ENCODE measurements at regions not wholly inside any gene's neighbourhood (a gene's known extent, or its start where the extent isn't known, plus 50 kb on each side); places are given as distances from the start of the nearest gene placed in this dataset.
A peak's percentile ranks its signal among the peaks of the same experiment; 100 is the strongest.

DNA sequence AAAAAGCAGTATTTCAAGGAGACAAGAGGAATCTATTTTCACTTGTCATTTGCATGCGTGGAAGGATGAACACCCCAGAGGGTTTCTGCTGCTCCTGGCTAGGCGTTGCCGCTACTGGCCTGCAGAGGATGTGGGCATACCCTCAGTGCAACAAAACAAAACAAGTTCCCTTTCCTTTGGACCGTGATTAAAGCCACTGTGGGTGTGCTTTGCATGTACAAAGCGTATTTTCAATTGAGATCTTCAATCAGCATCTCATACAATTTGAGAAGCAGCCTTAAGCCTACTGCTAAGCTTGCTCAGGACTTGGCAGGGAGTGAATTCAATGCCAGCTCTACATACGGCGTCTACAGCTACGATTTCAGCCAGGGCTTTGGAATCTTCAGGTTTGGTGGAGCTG lies 298.4 kb downstream of the LPIN1 start:
- FAIRE-seq (peak; percentile 93), DNase-seq (ENCODE audit: insufficient read length, low spot score) (no peak)
- TF ChIP-seq POLR2A (IDR thresholded peaks at IDR 0.05; ENCODE audit: low read depth, low read length) (no peak), SPI1 (IDR thresholded peaks at IDR 0.05; ENCODE audit: low read depth, low read length) (0 out of 2 replicates have a peak, but pooled peaks have one; percentile 12), TAF1 (IDR thresholded peaks at IDR 0.05; ENCODE audit: low read depth, low read length) (no peak), POU2F2 (IDR thresholded peaks at IDR 0.05; ENCODE audit: low read depth, low read length) (peak; percentile 73; the same call in 1 of the 2 replicates), POLR2AphosphoS5 (IDR thresholded peaks at IDR 0.05; ENCODE audit: low read depth, low read length) (no peak), PAX5 (IDR thresholded peaks at IDR 0.05; ENCODE audit: insufficient read depth, low read length, severe bottlenecking) (no peak)

DNA sequence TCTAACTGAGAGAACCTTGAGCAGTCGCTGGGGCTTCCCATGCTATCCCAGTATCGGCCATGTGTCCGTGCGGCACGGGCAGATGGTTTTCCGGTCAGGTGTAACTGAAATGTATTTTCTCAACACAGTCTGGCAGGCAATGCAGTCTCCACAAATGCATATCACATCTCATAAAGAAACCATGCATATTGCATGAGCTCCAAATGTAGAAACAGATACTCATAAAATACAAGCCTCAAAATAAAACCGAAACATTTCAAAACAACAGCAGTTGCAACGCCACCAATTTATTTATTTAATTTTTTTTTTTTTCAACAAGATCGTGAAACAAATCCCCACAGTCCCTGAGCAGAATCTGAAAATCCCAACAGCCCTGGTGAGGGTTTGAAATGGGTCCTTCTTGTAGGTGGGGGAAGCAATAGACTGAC lies 299.4 kb downstream of the LPIN1 start:
- no peak for DNase-seq (ENCODE audit: insufficient read length, low spot score)
- TF ChIP-seq POLR2A (IDR thresholded peaks at IDR 0.05; ENCODE audit: low read depth, low read length) (no peak), POU2F2 (IDR thresholded peaks at IDR 0.05; ENCODE audit: low read depth, low read length) (peak; percentile 94)
- peak; percentile 88 for FAIRE-seq

DNA sequence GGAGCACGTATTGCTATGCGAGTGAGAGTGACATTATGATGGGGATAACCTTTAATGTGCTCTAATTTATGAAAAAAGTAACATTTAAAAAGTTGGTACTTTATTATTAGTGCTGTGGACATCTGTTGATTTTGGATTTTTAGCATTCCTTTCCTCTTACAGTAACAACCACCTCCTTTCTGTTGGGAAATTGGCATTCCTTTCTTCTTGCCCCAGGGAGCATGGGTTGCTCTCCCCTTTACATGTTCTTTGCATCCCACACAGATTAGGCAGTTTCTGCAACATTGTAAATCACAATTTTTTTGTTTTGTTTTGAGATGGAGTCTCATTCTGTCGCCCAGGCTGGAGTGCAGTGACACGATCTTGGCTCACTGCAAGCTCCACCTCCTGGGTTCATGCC lies 300.2 kb downstream of the LPIN1 start:
- TF ChIP-seq PAX5 (IDR thresholded peaks at IDR 0.05; ENCODE audit: insufficient read depth, low read length, severe bottlenecking) (no peak), SPI1 (IDR thresholded peaks at IDR 0.05; ENCODE audit: low read depth, low read length) (no peak), POU2F2 (IDR thresholded peaks at IDR 0.05; ENCODE audit: low read depth, low read length) (no peak), POLR2AphosphoS5 (IDR thresholded peaks at IDR 0.05; ENCODE audit: low read depth, low read length) (no peak), POLR2A (IDR thresholded peaks at IDR 0.05; ENCODE audit: low read depth, low read length) (no peak), TAF1 (IDR thresholded peaks at IDR 0.05; ENCODE audit: low read depth, low read length) (no peak)
- DNase-seq (ENCODE audit: insufficient read length, low spot score) (no peak), FAIRE-seq (no peak)

DNA sequence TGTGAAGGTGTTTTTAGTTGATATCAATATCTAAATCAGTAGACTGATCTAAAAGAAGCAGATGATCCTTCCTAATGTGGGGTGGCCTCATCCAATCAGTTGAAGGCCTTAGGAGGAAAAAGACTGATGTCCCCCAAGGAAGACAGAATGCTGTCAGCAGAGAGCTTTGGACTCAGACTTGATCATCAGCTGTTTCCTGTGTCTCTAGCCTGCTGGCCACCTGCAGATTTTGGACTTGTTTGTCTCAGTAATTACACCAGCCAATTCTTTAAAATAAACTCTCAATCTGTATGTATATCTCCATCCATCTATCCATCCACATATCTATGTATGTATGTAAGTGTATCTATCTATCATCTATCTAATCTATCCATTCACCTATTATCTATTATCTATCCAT lies 301.3 kb downstream of the LPIN1 start:
- FAIRE-seq = no peak
- TF ChIP-seq TAF1 (IDR thresholded peaks at IDR 0.05; ENCODE audit: low read depth, low read length) (no peak), POU2F2 (IDR thresholded peaks at IDR 0.05; ENCODE audit: low read depth, low read length) (no peak), SPI1 (IDR thresholded peaks at IDR 0.05; ENCODE audit: low read depth, low read length) (no peak), POLR2AphosphoS5 (IDR thresholded peaks at IDR 0.05; ENCODE audit: low read depth, low read length) (no peak), POLR2A (IDR thresholded peaks at IDR 0.05; ENCODE audit: low read depth, low read length) (no peak), PAX5 (IDR thresholded peaks at IDR 0.05; ENCODE audit: insufficient read depth, low read length, severe bottlenecking) (no peak)
- no peak for DNase-seq (ENCODE audit: insufficient read length, low spot score)

DNA sequence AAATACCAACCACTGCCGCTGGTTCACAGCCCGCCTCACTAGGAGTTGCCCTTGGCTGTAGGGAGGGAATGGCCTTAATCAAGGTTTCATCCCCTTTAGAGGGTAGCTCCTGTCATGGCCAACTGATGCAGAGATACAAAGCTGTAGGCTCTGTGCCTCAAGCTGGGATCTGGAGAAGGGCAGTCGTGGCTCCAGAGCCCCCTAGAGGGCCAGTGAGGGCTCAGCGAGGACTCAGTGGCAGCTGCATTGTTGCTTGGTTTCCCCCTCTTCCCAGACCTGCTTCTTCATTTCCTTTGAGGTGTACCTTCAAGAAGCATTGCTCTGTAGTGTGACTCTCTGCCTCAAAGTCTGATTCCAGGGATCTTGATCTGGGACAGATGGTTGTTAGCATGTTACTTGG lies 302.1 kb downstream of the LPIN1 start:
- TF ChIP-seq SPI1 (IDR thresholded peaks at IDR 0.05; ENCODE audit: low read depth, low read length) (no peak), PAX5 (IDR thresholded peaks at IDR 0.05; ENCODE audit: insufficient read depth, low read length, severe bottlenecking) (no peak), POU2F2 (IDR thresholded peaks at IDR 0.05; ENCODE audit: low read depth, low read length) (no peak)
- DNase-seq (ENCODE audit: insufficient read length, low spot score) = no peak
- peak; percentile 65 for FAIRE-seq

DNA sequence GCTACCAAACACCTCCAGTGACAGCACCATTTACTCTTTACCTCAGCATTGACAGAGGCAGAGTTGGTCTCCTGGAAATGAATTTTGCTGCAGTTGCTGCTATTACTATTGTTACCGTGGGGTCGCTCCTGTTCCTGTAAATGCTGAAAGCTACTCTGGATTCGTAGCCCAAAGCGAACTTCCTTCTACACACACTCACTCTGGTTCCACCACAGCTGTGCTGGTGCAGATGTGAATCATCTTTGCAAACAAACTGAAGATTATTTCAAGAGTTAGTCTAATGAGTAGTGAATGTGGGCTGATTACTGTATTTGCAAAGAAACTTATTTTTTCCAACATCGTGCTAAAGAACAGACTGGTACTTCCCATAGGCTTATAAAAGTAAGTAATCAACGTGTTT lies 304.0 kb downstream of the LPIN1 start:
- peak; percentile 96 for FAIRE-seq
- TF ChIP-seq TAF1 (IDR thresholded peaks at IDR 0.05; ENCODE audit: low read depth, low read length) = no peak
- no peak for TF ChIP-seq PAX5 (IDR thresholded peaks at IDR 0.05; ENCODE audit: insufficient read depth, low read length, severe bottlenecking)
- no peak for TF ChIP-seq POU2F2 (IDR thresholded peaks at IDR 0.05; ENCODE audit: low read depth, low read length)
- no peak for TF ChIP-seq POLR2A (IDR thresholded peaks at IDR 0.05; ENCODE audit: low read depth, low read length)
- TF ChIP-seq POLR2AphosphoS5 (IDR thresholded peaks at IDR 0.05; ENCODE audit: low read depth, low read length) = no peak

DNA sequence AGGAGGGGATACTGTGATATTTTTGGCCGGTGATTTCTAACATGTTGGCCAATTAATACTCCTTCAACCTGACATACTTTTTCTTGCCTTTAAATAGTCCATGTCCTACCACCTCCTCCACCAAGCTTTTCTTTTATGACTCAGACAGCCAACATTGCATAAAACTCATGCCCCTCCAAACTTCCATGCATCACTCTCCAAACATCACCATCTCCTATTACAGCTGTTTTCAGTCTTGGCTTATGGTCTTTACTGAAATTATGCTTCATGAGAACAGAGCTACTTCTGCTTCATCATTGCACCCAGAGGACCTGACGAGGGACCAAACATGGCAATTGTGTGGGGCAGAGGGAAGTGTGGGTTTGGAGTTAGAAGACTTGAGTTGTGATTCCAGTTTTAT lies 305.4 kb downstream of the LPIN1 start:
- TF ChIP-seq SPI1 (IDR thresholded peaks at IDR 0.05; ENCODE audit: low read depth, low read length) (no peak), POLR2AphosphoS5 (IDR thresholded peaks at IDR 0.05; ENCODE audit: low read depth, low read length) (no peak), POLR2A (IDR thresholded peaks at IDR 0.05; ENCODE audit: low read depth, low read length) (no peak), PAX5 (IDR thresholded peaks at IDR 0.05; ENCODE audit: insufficient read depth, low read length, severe bottlenecking) (no peak), POU2F2 (IDR thresholded peaks at IDR 0.05; ENCODE audit: low read depth, low read length) (no peak), TAF1 (IDR thresholded peaks at IDR 0.05; ENCODE audit: low read depth, low read length) (no peak)
- FAIRE-seq (peak; percentile 65), DNase-seq (ENCODE audit: insufficient read length, low spot score) (no peak)

More for the DNA sequence above, 304.0 kb downstream of the LPIN1 start:
- no peak for DNase-seq (ENCODE audit: insufficient read length, low spot score)

DNA sequence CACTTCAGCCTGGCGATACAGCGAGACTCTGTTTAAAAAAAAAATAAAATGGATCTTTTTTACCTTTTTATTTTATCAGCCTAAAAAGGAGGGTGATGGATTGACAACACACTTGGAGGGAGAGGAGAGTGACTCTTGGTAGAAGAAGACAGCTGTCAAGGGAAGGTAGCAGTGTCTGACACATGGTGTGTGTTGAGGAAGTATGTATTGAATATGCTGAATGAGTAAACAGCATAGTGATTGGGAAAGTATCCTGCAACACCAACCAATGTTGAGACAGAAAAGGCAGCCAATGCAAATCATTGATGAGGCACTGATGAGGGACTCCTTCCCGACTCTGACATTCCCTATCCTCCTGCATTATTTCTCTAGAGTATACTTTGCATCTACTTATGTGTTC lies 306.4 kb downstream of the LPIN1 start:
- no peak for DNase-seq (ENCODE audit: insufficient read length, low spot score)
- FAIRE-seq = peak; percentile 43

DNA sequence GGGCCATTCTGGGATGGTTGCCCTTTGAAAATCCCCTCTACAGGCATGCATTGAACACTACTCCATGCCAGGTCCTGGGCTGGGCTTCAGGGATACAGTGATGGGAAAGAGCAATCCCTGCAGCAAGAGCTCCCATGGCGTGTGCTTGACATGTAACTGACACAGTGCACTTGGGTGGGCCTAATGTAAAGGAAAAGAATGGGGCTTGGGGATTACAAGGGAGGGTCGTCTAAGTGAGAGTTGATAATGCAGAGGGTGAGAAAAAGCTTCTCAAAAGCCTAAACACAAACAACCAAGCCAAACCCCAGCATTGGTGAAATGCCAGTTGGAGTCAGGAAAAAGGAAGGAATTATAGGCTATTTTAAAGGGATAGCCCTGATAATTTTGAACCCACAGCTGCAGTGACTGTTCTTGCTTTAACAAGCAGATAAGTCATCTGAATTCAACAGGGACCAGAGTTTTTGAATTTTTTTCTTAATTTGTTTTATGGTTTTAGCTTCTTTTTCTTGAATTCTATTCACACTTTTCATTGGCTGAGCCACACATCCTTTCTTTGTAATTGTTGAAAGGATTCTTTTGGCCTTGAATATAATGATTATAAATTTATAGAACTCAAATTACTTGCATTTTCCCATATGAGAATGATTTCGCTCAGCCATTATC lies 308.7 kb downstream of the LPIN1 start:
- DNase-seq (ENCODE audit: insufficient read length, low spot score) (no peak), FAIRE-seq (no peak)
- no peak for TF ChIP-seq PAX5 (IDR thresholded peaks at IDR 0.05; ENCODE audit: insufficient read depth, low read length, severe bottlenecking)
- TF ChIP-seq POLR2AphosphoS5 (IDR thresholded peaks at IDR 0.05; ENCODE audit: low read depth, low read length) = no peak
- TF ChIP-seq POLR2A (IDR thresholded peaks at IDR 0.05; ENCODE audit: low read depth, low read length) = no peak
- no peak for TF ChIP-seq POU2F2 (IDR thresholded peaks at IDR 0.05; ENCODE audit: low read depth, low read length)

More for the DNA sequence above, 306.4 kb downstream of the LPIN1 start:
- TF ChIP-seq POLR2AphosphoS5 (IDR thresholded peaks at IDR 0.05; ENCODE audit: low read depth, low read length) (no peak), SPI1 (IDR thresholded peaks at IDR 0.05; ENCODE audit: low read depth, low read length) (no peak), TAF1 (IDR thresholded peaks at IDR 0.05; ENCODE audit: low read depth, low read length) (no peak), POLR2A (IDR thresholded peaks at IDR 0.05; ENCODE audit: low read depth, low read length) (no peak), PAX5 (IDR thresholded peaks at IDR 0.05; ENCODE audit: insufficient read depth, low read length, severe bottlenecking) (no peak), POU2F2 (IDR thresholded peaks at IDR 0.05; ENCODE audit: low read depth, low read length) (no peak)

DNA sequence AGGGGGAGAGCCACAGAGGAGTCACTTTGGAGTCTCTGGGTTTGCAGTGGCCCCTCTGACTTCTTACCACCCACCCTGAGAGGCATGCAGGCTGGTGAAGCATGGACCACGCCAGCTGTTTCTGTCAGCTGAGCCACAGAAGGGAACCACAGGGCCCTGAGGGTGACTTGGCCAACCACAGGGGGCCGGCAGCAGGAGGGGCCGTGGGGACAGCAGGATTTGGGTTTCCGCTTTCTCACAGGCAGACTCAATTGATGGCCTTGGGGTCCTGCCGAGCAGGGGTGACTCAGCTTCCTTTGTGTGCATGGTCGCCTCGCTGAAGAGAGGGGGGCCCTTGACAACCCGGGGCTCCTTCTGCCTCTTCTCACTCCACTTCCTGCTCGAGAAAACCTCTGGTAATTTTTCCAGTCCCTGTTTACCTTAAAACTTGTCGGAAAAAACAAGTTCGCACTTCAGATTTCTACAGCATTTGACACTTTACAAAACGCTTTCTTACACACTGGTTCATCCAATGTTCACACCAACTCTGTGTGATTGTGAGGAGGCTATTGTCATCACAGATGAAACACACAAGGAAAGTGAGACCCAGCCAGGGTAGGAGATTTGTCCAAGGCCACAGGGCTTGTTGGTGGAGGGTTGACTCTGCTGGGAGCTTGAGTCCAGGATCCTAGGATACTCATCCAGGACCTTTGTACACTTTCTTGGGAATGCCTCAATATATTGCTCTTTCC lies 311.2 kb downstream of the LPIN1 start:
- DNase-seq (ENCODE audit: insufficient read length, low spot score) = no peak
- FAIRE-seq = peak; percentile 89
- TF ChIP-seq SPI1 (IDR thresholded peaks at IDR 0.05; ENCODE audit: low read depth, low read length) (peak; percentile 55), PAX5 (IDR thresholded peaks at IDR 0.05; ENCODE audit: insufficient read depth, low read length, severe bottlenecking) (no peak), POU2F2 (IDR thresholded peaks at IDR 0.05; ENCODE audit: low read depth, low read length) (peak; percentile 32; the same call in 1 of the 2 replicates), TAF1 (IDR thresholded peaks at IDR 0.05; ENCODE audit: low read depth, low read length) (no peak)
